GM21515 (cell line): ENCODE measurements at regions not wholly inside any gene's neighbourhood (a gene's known extent, or its start where the extent isn't known, plus 50 kb on each side); places are given as distances from the start of the nearest gene placed in this dataset.

Experiments
- ATAC-seq: cut with Tn5 transposase; IDR thresholded peaks from one replicate; pipeline ENCODE4 v1.9.1; 2021; ENCODE audit not compliant: unreplicated experiment

DNA sequence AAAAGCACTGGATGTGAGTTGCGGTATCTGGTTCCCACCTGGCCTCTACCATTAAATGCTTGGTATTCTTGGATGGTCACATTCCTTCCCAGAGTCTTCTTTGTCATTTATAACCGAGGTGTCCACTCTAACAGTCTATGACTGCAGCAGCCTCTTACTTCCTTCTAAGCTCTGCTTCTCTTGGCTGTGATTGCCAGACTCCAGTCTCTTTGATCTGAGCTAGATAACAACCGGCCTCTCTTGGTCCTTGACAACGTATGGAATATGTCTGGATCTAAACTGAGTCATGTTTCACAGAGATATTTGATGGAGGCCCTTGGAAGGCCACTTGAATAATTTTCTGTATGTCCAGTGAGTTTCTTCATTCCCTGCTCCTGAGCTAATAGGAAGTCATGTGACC is 141.6 kb upstream of the TENM4 start:
- ATAC-seq: no peak

DNA sequence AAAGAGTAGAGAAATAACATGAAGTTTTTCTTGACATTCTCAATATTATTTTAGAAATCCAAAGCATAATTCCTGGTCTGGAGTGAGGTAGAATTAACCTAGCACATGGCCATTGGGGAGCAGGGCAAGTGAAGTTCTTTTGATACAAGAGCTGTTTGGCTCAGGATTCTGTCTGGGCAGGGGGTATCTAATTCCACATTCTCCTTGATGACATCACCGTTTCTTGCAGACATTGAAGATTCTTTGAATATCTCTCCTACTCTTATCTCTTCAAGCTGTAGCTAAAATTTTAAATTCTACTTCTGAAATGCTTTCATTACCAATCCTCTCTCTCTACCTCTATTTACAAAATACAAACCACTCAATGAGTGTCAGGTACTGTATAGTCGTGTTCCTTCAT is 138.2 kb upstream of the TENM4 start:
- ATAC-seq: no peak

DNA sequence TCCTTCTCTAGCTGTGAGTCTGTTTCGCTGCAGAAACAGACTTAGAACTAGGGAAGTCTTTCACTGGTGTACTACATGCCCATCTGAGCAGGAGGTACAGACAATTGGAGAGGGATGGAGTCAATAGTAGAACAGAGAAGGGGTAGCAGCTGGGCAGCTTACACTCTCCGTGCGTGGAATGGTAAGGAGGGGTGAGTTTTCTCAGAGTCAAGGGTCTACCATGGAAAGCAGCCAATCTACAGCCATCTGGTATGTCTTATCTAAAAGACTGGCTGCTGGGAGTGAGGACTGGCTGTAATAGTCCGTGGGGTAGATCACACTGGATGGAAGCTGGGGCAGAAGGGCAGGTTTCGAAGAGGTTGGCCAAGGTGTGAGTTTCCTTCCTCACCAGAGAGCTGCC is 137.3 kb upstream of the TENM4 start:
- ATAC-seq: no peak

DNA sequence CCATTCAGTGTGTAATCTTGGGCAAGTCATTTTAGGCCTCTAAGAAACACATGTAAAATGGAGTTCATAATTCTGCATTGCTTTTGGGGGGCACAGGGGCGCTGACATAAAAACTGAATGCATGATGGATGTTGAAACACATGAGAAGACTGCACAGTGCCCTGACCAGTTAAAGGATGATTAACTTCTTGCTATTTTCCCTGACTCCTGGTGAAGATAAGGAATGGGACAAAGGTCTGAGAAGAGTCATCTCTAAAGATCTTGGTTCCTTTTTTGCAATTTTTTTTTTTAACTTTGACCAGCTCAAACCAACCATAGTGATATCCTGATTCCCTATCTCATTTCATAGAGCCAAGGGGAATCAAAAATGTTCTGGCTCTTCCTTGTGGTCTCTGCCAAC is 134.9 kb upstream of the TENM4 start:
- no peak for ATAC-seq

DNA sequence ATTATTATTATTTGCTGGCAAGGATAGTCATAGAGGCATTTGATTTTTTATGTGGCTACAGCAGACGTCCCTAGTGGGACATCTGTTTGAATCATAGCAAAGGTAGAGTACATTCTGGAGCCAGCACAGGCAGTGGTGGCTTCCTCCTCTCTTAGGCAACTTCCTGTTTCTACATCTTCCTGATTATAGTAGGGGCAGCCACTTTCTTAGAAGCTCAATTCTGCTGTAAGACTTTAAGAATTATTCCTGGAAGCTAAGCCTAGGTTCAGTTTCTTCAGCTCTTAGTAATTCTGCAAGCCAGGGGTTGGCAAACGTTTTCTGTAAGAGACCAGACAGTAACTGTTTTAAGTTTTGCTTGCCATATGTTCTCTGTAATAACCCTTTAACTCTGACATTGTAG is 129.3 kb upstream of the TENM4 start:
- no peak for ATAC-seq

DNA sequence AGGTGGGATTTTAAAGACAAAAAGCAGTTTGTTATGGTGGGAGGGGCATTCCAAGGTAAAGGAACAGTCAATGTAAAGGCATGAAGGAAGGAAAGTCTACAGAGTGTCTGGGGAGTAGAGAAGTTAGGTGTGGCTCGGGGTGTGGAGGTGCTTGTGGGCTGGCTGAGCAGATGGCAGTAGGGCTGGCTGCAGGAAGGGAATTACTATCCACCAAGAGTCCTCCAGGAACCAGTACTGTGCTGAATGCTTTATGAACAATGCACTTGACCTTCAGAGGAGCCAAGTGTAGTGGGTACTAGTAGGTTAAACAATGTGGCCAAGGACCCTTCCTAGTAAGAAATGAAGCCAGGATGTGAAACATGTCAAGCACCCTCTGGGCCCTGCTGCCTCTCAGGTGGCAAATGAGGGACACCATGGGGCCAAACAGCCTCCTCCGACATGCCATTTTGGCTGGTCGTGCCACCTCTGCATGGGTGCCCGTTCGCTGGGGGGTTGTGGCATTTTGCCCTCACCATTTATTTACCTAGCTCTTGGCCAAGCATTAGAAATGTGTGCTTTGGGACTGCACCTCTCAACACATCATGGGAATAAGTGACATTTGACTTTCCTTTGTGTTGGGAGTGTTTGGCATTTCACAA is 123.6 kb upstream of the TENM4 start:
- no peak for ATAC-seq

DNA sequence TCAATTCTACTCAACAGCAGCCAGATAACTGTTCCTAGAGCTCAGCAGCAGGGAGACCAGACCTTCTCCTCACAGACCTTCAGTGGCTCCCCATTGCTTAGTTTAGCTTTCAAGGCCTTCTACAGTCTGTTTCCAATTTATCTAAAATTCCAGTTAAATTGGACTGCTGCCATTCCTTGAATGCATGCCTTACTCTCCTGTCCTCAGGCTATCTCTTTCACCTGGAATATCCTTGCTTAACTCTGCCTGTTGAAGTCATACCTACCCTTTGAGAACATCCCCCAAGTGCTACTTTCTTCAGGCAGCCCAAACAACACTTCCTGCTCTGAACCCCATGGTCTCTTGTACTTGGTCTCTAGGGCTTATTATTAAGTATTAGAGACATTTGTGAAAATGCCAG is 120.7 kb upstream of the TENM4 start:
- ATAC-seq: no peak

DNA sequence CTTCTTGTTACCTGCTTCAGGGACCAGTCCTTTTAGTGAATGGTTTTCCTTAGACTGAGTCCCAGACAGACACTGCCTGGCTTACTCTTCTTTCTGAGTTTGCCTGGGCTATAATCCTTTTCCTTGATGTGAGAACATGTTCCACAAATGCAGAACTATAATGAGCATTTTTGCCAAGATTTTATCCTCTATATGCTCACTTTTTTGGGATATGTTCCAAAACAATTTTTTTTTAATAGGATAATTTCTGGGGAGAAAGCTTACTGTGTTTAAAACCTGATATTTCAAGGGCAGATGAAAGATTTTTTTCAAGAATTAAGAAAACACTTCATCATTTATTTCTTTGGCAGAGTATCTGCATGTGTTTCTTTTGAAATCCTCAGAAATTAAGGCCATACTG is 110.0 kb upstream of the TENM4 start:
- ATAC-seq: no peak

DNA sequence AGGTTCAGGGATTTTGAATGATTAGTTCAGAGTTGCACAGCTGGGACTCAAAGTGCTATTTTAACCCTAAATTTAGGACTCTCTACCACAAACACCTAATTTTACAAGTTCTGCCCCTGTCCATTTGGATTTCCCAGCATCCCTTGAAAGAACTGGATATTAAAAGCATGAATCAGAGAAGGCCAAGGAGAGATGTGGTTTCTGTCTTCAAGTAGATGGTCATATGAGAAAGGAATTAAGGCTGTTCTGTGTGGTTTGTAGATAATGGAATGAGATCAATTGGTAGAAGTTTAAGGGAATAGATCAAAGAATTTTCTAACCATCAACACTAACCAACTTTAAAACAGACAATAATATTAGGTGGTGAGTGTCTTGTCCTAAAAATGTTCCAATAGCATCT is 106.4 kb upstream of the TENM4 start:
- ATAC-seq: no peak

DNA sequence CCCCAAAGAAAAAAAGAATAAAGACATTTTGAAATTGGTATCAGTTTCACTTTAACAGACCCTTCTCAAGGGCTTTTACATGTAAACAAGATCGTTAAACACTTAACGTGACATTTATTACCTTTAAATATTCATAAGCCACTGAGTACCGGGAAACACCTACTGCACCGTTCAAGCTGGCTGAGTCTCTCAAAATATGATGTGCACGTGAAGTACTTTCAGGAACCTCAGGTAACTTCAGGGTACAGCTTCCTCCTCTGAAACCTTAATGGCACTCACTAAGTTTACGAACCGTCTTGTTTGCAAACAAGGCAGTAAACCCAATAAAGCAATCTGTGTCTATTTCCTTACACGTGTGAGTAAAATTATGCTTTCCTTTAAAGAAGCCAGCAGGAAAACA is 105.5 kb upstream of the TENM4 start:
- ATAC-seq: no peak

DNA sequence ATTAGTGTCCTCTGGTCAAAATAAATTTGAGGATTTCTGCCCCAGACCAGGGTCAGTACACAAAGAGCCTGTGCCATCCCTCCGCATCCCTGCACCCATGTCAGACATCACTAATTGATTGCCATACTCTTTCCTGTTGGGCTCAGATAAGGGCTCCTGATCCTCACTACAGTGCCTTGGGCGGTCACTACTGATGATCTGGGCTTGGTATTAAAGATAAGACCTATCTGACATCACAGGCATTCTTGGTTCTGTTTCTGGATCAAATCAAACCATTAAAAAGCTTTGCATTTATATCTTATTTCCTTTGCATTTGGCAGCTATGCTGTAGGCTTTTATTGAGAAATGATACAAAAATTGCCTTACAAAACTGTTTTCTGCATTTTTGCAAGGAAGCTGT is 103.5 kb upstream of the TENM4 start:
- ATAC-seq: no peak

DNA sequence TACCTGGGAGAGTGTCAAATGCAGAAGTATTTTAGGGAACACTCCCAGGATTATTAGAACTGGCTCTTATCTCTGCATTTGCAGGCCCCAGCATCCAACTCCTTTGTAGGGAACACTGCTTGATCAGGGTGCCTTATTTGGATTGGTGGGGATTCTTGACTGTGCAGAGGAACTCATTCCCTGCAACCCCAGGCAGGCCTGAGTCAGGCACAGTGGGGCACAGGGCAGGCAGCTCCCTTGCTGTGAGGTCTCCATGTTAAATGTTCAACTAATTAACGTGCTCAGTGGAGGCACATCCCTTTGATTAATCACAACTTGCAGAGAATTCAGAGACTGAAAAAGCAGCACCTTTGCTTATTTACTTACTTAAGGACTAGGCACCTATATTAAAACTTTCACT is 102.3 kb upstream of the TENM4 start:
- ATAC-seq: no peak

DNA sequence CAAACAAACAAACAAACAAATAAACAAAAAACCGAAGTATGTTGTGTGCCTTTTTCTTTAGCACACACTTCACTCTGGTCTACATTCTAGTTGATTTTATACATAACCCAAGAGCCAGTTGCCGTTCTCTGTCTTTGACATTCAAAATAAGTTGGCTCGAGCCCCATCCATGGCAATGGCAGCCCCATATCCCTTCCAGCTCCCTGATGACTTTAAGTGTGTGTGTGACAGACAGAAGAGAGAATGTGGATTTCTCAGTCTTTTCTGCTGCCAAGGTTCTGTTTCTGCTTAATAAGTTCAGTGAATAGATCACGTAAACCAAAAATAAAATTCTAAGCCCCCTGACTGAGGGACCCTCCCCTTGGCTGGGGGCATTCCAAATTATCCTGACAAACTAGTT is 100.6 kb upstream of the TENM4 start:
- no peak for ATAC-seq

DNA sequence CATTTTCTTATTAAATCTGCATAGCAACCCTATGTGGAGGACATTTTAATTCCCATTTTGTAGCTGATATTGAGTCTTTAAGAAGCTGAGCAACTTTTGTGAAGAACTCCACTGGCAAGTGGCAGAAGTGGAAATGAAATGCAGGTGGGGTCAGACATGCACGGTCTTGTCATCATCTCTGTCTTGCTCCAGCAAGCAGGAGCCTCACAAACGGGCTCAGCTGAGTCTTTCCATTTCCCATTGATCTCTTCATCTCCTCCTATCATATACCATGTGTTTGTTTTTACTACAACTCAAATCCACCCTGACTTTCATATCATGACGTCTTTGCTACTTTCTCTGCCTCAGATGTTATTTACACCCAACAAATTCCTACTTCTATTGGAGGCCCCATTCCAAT is 97.9 kb upstream of the TENM4 start:
- ATAC-seq: no peak

DNA sequence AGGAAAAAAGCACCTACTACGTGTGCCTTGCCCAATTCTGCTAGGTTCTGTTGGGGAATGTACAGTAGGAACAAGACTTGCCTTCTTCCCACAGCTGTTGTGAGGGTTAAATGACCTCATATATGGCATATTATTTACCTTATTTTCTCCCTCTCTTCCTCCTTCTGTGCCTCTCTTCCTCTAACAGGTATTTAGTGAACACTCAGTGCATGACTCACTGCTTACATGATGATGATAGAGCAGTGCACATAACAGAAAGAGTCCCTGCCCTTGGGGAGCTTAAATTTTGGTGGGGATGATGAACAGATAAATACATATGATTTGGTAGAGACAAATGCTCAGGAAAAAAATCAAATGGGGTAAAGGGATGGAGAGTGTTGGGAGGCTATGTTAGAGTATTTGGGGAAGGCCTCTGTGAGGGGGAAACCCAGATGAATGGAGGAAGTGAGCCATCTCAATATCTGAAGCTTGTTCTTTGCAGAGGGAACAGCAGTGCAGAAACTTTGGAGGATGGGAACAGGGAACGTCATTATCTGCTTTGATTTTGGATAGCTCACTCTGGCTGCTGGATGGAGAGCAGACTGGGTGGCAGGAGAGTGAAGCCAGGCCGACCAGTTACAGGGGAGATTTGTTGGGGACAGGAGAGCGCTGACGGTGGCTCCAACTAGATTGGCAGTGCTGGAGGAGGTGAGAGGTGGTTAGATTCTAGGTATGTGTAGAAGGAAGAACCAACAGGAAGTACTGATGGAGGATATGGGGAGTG is 95.5 kb upstream of the TENM4 start:
- ATAC-seq: no peak

DNA sequence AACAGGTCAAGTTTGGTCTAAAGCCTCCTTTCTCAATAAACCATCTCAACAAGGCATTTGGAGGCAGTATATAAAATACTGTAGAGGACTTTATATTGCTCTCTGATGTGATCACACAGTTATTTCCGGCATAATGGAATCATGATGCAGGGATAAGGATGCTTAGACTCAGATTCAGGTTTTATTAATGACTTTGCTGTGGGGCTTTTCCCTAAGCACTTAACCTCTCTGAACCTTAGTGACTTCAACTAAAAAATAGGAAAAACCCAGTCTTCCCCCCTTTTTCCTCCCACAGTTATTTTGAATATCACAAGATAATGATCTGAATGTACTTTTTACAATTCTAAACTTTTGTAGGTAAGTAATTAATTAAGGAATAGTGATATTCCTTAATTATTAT is 94.8 kb upstream of the TENM4 start:
- ATAC-seq: no peak

DNA sequence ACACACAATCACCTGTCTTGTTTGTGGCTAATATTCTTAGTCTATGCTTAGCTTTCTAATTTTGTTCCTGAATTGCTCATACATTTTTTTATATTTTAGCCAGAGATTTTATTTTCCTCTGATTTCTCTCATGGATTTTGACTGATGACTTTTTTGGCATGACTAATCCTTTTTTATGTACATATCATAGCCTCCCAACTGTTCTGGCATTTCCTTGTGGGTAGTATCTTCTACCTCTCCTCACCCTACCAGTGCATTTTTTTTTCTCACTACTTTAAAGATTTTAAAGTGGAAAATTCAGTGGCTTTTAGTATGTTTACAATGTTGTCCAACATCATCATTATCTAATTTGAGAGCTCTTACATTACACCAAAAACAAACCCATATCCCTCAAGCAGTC is 84.4 kb upstream of the TENM4 start:
- no peak for ATAC-seq

DNA sequence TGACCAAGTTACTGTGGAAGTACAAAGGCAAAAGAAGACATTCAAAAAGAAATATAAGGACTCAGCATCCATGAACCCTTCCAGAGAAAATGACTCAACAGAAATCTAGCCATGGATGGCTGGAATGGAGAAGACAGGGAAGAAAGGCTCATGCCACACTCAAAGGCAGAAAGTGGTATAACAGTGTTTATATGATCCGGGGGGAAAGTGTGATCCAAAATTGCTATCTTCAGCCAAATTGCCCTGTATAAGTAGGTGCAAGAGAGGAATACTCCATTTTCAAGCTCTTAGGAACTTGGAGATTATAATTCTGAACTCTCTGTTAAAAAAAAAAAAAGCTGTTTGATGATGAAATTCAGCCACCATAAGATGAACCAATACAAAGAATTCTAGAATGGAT is 81.8 kb upstream of the TENM4 start:
- ATAC-seq: no peak

DNA sequence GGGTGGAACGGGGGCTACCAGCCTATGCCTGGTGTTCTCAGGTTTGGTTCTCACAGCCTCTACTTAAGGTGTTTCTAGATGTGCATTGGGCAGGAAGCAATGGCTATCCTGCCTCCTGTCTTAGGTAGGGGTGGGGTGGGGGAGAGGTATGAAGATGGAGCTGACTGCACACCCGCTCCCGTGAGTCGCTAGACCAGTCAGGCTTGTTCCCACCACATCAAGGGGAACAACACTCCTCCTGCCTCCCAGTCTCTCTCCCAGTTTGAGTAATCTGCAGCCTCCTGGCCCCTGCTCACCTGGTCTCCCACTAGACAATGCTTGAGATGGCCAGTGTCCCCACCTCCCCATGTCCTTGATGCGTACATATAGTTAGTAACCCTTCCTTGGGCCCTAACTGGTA is 79.3 kb upstream of the TENM4 start:
- no peak for ATAC-seq

DNA sequence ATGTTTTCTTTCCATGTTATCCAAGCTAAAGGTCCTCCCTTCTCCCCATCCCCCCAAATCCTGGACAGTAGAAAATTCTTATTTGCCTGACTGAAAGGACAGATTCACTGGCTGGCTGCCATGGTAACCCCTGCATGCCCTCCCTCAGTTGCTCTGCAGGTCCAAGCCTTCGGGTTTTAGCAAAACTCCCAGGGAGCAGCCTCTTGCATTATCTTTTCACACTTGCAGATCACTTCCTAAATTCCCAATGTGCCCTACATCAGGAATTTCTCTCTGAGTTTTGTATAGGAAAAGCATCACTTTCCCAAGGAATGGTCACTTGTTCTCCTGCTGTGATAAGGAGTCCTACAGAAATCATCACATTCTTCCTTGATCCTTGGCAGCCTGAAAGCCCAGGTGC is 75.0 kb upstream of the TENM4 start:
- ATAC-seq: no peak

DNA sequence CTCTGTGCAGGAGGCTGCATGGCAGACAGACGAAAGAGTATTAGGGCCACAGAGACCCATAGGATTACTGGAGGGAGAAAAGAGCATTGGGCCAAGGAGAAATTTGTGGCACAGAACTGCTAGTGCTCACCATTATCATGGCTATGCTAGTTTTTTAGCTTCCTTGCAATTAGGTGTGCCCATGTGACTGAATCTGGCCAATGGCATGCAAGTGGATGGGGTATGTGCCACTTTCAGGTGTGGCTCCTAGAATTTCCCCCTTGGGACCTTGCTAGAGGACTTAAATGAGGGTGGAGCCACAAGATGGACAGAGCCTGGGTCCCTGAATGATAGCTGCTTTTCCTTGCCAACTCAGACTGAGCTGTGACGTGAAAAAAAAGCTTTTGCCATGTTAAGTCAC is 73.9 kb upstream of the TENM4 start:
- no peak for ATAC-seq

DNA sequence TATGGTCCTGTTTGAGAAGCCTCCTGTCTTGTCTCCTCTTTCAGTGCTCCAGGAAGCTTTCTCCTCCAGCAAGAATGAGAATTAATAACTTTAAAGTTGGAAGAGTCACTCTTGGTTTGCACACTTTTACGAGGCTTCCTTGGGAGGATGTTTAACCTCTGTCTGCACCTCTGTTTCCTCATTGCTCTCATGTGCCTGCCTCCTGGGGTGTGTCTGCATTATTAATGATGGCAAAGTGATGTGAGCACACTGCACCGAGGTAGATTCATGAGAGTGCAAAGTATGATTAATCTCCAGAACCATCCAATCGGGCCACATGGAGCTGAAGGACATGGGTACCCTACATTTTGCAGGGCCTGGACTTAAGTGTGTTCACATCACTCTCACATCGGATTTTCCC is 73.5 kb upstream of the TENM4 start:
- no peak for ATAC-seq
